ENCODE measurements at regions not wholly inside any gene's neighbourhood (a gene's known extent, or its start where the extent isn't known, plus 50 kb on each side); places are given as distances from the start of the nearest gene placed in this dataset.
"Not testable (repeated sequence)": the region's sequence is repeated elsewhere in the genome, so short reads cannot be mapped to it uniquely, and the experiment has no call there.

DNA sequence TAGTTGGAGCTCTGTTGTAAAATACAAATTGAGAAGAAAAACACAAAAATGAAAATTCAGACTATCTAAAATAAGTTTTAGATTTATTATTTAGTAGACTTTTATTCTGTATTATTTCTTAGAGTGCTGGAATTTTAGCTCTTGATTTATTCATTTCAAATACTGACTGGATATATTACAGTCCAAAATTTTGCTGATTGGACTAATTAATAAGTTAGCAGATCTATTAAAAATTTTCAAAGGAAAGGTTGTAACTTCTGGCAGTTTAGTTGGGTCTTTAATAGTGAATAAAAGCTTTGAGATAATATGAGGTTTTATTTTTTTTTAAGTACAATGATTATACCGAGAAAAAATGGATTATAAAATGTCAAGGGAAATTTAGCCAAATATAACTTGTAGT is 1224.9 kb upstream of the SPRY2 start:
- DNase-seq (ENCODE audit: low read depth, low spot score): no peak

DNA sequence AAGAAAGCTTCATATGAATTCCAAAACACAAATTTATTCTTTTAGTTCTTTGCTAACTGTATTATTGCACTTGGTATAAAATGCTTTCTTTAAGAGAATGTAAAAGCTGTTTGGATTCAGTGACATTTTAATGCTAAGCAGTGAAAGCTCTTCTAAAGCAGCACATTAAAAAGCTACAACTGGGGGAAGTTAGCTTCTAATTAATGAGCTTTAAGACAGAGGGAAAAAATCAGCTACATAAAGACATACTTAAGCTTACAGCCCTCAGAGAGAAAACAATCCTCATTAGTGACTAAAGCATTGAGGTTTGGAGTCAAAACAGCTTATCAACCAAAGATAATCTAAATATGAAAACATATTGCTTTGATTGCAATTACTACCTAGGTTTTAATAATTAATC is 1222.2 kb upstream of the SPRY2 start:
- no peak for DNase-seq (ENCODE audit: low read depth, low spot score)

DNA sequence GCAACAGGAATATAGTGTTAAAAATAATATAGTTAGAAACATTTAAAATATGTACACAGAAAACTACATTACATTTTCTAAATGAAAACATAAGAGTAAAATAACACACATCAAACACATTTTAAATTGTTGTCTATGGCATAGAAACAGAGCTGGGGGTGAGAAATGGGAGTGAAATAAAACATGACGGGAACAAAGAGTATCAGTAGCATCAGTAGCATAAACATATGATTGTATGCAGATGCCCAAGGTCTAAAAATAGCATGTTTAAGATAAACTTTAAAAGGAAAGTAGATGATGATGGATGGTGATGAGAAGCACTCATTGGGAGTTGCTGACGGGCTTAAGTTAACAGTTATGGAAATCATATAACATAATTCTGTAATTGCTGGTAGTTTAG is 1221.7 kb upstream of the SPRY2 start:
- no peak for DNase-seq (ENCODE audit: low read depth, low spot score)

DNA sequence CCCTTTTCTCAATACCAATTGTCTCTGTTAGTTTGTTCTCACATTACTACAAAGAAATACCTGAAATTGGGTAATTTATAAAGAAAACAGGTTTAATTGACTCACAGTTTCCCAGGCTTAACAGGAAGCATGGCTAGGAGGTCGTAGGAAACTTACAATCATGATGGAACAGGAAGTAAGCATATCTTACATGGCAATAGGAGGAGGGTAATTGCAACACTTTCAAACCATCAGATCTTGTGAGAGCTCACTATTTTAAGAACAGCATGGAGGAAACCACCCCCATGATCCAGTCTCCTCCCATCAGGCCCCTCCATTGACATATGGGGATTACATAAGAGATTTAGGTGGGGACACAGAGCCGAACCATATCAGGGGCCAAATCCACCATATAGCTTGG is 1210.1 kb upstream of the SPRY2 start:
- no peak for DNase-seq (ENCODE audit: low read depth, low spot score)

DNA sequence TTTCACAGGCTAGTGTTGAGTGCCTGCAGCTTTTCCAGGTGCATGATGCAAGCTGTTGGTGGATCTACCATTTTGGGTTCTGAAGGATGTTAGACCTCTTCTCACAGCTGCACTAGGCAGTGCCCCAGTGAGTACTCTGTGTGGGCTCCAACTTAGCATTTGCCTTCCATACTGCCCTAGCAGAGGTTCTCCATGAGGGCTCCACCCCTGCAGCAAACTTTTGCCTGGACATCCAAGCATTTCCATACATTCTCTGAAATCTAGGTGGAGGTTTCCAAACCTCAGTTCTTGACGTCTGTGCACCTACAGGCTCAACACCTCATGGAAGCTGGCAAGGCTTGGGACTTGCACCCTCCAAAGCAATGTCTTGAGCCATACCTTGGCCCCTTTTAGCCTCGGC is 1205.4 kb upstream of the SPRY2 start:
- not testable (repeated sequence) for DNase-seq (ENCODE audit: low read depth, low spot score)

DNA sequence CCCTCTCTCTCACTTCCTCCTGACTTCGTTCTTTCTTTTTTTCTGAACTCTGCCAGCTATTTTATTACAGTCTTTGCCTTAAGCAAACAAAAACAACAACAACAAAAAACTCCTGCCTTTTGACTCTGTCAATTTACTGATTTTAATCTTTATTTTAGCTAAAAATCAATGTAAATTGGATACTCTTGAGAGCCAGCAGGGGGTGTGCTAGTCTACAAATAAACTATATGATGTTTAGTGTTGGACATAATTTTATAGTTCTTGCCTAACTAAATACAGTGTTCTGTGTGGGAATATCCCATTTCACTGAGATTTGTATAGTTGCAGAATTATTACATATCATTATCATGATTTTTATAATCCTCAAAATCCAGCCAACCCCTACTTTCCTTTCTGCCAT is 1199.9 kb upstream of the SPRY2 start:
- DNase-seq (ENCODE audit: low read depth, low spot score): no peak

DNA sequence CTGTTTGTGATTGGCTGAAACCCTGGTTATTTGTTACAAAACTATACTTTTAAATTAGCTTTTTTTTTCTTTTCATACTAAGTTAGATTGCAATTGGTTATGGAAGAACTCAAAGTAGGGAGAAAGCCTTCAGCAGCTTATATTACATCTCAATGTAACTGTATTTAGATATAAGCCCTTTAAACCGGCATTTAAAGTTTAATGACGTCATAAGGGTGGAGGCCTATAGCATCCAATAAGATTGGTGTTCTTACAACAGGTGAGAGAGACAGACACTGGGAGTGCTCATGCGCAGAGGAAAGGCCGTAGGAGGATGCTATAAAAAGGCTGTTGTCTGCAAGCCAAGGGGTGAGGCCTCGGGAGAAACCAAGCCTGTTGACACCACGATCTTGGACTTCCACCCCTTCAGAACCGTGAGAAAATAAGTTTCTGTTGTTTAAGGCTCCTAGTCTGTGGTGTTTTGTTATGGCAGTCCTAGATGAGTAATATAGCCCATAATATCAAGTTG is 1198.8 kb upstream of the SPRY2 start:
- no peak for DNase-seq (ENCODE audit: low read depth, low spot score)

DNA sequence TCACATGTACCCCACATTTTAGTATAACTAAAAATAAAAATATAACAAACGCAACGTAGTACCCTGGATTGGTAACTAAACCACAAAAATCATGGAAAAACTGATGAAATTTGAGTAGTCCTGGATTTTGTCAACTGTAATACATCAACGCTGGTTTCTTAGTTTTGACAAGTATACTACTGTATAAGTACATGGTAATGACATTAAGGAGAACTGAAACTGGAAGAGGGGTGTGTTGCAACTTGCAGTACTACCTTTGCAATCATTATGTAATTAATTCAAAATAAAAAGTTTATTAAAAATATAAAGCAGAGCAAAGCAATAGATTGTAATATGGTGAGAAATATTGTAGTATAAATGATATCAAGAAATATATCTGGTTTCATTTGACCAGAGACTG is 1158.0 kb upstream of the SPRY2 start:
- no peak for DNase-seq (ENCODE audit: low read depth, low spot score)

DNA sequence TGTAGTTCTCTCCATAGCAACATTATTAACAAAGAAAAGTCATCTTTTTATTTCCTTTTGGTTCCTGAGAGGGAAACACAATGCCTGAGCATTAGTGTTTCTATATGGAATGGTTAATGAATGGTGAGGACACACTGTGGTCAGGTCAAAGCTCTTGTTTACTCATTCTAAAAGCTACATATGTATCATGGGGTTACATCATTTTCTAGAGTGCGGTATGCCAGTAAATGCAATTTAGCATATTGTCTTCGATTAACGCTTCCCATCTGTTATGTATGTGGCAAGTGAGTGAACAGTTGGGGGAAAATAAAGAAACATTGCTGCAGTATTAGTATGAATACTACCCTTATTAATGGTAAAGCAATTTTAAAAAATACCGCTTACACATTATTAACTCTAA is 1152.2 kb upstream of the SPRY2 start:
- no peak for DNase-seq (ENCODE audit: low read depth, low spot score)

DNA sequence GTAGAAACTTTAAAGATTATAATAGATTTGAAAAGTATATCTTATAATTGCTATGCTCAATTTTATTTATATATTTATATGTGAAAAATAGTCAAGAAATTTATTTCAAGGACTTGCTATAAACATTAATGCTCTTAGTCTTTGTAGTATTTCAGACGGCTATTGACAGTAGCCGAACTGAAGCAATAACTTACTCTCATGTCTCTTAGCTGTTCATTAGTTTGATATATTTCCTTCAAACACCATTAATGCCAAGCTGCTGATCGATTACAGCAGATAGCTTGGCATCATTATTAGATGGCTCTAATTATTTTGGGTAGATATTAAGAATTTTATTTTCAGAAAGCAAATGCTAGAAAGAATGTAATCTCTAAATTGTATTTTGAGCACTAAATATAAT is 1151.5 kb upstream of the SPRY2 start:
- DNase-seq (ENCODE audit: low read depth, low spot score): no peak

DNA sequence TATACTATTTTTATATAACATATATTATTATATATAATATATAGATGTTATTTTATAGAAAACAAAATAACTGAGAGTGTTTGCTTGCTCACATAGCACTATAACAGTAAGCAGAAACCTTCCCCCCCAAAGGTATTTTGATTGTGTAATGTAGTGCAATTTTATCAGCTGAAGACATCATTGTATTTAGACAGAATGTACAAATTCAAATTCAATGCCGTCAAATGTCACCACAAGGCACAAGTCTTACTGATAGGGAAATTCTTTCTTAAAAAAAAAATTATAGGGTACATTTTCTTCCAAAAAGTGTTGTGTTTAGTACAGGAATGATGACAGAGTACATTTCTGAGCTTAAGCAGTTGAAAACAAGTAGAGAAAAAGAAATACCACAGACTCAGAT is 1147.1 kb upstream of the SPRY2 start:
- DNase-seq (ENCODE audit: low read depth, low spot score): no peak

DNA sequence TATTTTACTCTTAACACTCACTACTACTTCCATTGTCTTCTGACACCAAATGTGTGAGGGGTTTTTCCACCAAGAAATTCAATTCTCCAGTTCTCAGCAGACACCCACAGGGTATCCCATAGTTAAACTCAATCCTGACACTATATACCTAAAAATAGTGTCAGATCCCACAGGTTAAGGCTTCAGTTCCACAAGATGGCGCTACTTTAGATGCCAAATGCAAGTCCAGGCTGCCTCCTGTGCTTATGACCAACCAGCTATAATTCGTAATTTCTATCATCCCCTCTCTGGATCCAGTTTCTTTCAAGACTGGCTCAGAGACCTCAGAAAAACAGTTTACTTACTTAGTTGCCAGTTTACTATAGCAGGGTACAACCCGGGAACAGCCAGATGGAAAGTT is 1146.2 kb upstream of the SPRY2 start:
- no peak for DNase-seq (ENCODE audit: low read depth, low spot score)

DNA sequence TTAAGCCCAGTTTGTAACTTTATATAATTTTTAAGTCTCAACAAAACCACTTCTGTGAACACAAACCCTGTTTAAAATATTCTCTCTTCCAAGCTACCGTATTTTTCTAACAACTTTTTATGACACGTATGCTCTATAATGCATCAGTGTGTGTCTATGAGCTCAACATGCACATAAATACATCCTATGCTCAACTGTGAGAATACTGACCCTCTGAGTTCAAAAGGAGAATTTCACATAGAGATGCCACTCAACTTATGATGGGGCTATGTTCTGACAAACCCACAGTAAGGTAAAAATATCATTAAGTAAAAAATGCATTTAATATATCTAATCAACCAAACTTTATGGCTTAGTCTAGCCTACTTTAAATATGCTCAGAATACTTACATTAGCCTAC is 1139.7 kb upstream of the SPRY2 start:
- no peak for DNase-seq (ENCODE audit: low read depth, low spot score)

DNA sequence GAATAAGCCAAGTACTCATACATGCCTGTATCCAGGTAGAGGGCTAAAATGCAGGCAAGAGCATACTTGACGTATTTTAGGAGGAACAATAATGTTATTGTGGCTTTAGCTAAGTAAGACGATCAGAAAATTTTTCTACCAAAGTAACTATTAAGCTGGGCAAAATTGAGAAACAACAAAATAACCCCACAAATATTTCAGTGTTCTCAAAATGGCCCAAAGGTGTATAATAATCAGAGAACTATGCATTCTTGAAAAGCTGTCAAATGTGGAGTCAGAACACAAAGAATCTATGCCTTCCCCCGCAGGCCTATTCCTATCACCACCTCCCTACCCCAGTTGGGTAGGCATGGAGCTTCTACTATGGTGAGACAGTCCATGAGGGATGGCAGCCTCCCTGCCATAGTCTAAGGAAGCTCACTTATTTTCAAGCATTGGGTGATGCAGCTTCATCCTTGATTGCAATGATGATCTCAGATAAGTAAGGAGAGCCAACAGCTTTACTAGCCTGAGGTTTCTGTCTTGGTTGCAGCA is 1132.5 kb upstream of the SPRY2 start:
- DNase-seq (ENCODE audit: low read depth, low spot score): no peak

DNA sequence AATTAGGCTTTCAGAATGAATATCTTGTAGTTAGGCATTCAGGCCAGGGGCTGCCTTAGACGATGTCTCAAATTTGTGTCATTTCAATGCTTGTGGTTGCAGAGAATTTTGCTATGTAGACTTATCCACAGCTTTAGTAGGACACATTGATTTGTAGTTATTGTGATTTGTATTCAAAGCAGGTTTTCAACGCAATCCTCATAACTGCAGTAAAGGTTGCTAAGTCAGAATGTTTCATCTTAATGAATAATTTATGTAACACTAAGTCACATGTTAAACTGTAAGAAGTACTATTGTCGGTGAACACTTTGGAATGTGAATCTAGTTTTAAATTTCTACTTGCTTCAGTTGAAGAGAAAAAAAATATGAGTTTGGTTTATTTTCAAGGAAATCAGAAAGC is 1117.2 kb upstream of the SPRY2 start:
- DNase-seq (ENCODE audit: low read depth, low spot score): no peak

DNA sequence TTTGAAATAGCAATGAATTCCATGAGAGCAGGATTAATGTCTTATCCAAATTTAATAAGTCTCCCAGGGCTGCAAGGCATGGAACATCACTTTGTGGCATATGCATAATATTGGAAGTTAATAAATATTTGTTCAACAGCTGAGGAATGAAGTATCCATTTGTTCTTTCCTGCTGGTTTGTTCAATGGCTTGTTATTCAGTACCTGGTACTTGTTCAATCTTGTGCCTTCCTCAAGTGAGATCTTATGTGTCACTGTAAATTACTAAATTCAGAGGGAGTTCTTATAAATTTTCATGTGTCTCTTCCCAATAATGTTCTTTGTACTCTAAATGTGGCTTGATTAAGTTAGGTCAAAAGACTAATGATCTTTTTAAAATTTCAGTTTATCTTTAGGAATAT is 1105.5 kb upstream of the SPRY2 start:
- no peak for DNase-seq (ENCODE audit: low read depth, low spot score)

DNA sequence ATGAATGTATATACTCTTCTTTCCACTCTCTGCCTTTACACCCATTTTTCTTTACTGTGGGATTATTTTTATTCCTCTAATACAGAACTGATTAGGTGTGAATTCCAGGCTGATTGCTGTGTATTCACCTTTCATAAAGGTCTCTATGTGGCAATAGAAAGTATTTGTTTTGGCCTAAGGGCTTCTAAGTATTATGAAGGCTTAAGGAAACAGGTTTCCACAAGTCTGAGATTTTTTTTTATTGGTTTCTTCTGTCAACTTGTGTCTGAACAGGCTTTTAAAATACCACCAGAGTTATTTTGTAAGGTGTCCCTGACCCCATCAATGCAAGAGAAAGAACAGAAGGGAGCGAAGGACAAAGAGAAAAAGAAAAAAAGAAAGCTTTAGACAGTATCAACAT is 1102.0 kb upstream of the SPRY2 start:
- no peak for DNase-seq (ENCODE audit: low read depth, low spot score)

DNA sequence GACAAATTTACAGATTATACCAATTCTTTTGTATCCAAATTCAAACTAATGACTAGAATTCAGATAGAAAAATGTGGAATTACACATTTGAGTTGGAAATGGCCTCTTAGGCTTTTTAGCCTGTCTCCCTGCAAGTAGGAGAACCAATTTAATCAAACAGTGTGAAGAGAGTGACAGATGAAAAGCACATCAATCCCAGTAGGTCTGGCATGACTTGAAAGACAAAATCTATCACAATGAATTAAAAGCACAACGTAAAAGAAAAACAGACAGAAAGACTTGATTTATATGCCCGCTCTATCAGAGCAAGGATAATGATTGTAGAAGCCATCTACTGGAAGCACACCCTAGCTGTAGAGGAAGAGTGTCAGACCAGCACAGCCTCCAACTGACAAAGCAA is 1084.4 kb upstream of the SPRY2 start:
- no peak for DNase-seq (ENCODE audit: low read depth, low spot score)

DNA sequence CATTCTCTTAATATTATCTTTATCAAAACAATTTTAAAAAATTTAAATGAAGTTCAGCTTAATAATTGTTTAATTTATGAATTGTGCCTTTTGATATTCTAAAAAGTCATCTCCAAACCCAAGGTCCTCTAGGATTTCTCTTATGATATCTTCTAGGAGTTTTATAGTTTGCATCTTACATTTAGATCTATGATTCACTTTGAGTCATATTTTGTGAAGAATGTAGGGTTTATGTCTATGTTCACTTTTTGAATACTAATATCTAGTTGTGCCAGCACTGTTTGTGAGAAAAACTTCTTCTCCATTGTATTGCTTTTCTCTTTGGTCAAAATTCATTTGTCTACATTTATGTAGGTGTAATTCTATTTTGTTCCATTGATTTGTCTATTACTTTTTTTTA is 1068.4 kb upstream of the SPRY2 start:
- DNase-seq (ENCODE audit: low read depth, low spot score): no peak

DNA sequence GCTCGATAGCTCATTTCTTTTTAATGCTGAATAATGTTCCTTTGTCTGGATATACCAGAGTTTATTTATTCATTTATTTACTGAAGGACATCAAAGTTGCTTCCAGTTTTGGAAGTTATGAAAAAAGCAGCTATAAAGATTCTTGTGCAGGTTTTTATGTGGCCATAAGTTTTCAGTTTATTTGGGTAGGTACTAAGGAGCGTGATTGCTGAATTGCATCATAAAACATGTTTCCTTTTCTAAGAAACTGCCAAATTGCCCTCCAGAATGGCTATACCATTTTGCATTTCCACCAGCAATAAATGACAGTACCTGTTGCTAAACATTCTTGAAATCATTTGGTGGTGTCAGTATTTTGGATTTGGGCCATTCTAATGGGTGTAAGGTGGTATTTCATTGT is 1067.7 kb upstream of the SPRY2 start:
- no peak for DNase-seq (ENCODE audit: low read depth, low spot score)

DNA sequence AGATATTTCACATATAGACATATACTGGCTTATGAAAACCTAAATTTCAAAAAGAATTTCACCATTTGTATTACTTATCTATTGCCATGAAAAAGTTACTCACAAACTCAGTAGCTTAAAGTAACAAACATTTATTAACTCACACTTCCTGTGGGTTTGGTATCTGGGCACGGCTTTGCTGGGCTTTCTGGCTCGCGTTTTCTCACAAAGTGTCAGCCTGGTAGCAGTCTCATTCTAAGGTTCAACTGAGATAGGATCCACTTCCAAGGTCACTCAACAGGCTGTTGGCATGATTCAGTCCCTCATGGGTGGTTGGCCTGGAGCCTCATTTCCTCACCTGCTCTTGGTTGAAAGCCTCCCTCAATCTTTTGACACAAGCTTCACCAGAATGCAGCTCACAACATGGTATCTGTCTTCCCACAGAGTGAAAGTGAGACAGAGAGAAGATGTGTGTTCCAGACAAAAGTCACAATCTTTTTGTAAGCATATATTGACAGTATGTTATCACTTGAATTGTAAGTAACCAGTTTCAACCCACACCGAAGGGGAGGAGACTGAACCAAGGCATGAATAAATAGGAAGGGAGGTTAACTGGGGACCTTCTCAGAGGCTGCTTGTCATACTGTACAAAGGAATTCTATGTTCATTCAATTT is 1065.8 kb upstream of the SPRY2 start:
- DNase-seq (ENCODE audit: low read depth, low spot score): no peak

DNA sequence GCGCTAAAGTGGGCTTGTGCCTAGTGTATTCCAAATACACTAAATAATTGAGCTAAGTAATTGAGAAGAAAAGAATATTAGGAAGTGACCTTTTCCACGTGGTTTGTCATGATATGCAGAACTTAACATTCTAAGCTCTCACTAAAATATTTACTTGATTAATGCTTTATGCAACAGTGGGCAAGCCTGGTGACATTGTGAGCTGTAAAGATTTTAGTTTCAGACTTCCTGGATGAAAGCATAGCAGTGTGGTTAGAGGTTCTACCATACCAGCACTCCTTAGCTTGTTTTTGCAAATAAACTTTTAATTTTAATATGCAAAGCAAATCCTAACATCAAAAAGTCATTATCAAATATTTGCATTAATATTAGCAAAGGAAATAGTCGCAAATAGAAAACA is 1065.1 kb upstream of the SPRY2 start:
- DNase-seq (ENCODE audit: low read depth, low spot score): no peak

DNA sequence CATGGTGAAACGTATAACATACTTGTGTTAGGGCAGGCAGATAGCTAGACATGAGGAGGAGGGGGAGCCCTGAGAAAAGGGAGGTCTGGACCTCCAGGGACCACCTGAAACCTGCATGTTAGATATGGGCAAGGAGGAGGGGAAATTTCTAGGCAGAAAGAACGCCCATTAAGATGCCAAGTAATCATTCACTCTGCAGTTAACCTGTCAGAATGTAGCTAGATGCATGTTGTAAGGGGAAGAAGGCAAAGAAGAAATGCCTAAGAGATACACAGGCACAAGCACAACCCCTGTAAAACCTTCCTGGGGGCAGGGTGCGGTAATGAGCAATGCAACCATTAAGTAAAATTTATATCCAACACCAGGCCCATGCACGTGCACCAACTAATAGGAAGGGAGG is 1055.3 kb upstream of the SPRY2 start:
- DNase-seq (ENCODE audit: low read depth, low spot score): no peak

DNA sequence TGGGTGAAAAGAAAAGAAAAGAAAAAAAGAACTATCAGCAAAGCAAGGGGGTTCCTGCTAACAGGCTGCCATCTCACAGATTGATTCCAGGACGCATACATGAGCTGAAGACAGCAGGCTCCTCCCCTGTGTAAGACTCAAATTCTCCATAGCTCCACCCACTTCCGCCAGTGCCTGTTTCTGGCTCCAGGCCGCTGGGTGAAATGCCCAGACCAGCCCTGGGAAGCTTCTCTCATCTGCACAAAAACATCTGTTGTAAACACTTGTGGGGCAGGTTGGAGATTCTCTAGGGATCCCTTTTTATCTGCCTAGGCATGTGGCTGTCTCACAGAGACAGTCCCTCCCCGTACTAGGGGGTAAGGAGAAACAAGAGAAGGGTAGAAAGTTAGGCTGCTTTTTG is 1054.4 kb upstream of the SPRY2 start:
- no peak for DNase-seq (ENCODE audit: low read depth, low spot score)
